Tibial nerve (tissue), 4 donors: ENCODE measurements at regions not wholly inside any gene's neighbourhood (a gene's known extent, or its start where the extent isn't known, plus 50 kb on each side); places are given as distances from the start of the nearest gene placed in this dataset.

Experiments
- DNase-seq, 2 donors: peaks; one replicate each; pipeline ENCODE4 v3.0.0-alpha.2; 2019; ENCODE audit warnings: low spot score in 2 of 2
- H3K27ac ChIP-seq, 4 donors: fragments of 200-600 bp; sonication (generic) in 3 of 4; one replicate each; pipeline ENCODE4 v1.5.1; 2017 to 2019; ENCODE audit warnings: mild to moderate bottlenecking in 1 of 4
- H3K27me3 ChIP-seq, 2 donors: fragments of 200-600 bp; sonication (generic) in 1 of 2; one replicate each; pipeline versions ENCODE4 v1.5.1 to v1.6.0; 2017 to 2019
- H3K36me3 ChIP-seq, 3 donors: fragments of 200-600 bp; sonication (generic); one replicate each; pipeline ENCODE4 v1.5.1; 2018 to 2019
- H3K4me1 ChIP-seq, 4 donors: fragments of 200-600 bp; sonication (generic) in 3 of 4; one replicate each; pipeline ENCODE4 v1.5.1; 2017 to 2019
- H3K4me3 ChIP-seq, 4 donors: fragments of 200-600 bp; sonication (generic) in 3 of 4; one replicate each; pipeline ENCODE4 v1.5.1; 2017 to 2019; ENCODE audit warnings: mild to moderate bottlenecking in 1 of 4, moderate library complexity in 1 of 4
- H3K9me3 ChIP-seq, 4 donors: fragments of 200-600 bp; sonication (generic) in 3 of 4; one replicate each; pipeline ENCODE4 v1.5.1; 2017 to 2019
- CTCF ChIP-seq, 5 experiments: fragments of 200-600 bp in 3 of 5; fragments of 450-650 bp in 2 of 5; sonication (generic) in 3 of 5; IDR thresholded peaks; one replicate each; pipeline ENCODE4 v1.5.1; 2016 to 2019; ENCODE audit warnings: antibody characterized with exemption in 5 of 5, mild to moderate bottlenecking in 3 of 5, moderate library complexity in 2 of 5
- EP300 ChIP-seq, 2 donors: sonication (generic); formaldehyde crosslinking; IDR thresholded peaks; one replicate each; pipeline ENCODE4 v1.6.1; 2017; ENCODE audit warnings: antibody characterized with exemption in 2 of 2, mild to moderate bottlenecking in 1 of 2
- POLR2A ChIP-seq, 2 donors: fragments of 450-650 bp; IDR thresholded peaks; one replicate each; pipeline ENCODE4 v1.6.1; 2017; ENCODE audit warnings: antibody characterized with exemption in 2 of 2, mild to moderate bottlenecking in 2 of 2, moderate library complexity in 2 of 2
- WGBS, 2 donors: methylation state at CpG; one replicate each; pipeline ENCODE4 v1.1.5; 2018; 5-methylcytosine and 5-hydroxymethylcytosine counted together

- Histone ChIP-seq H3K4me1 (peaks cover 0 to 23% (median 3%) of the 10 kb centered on the region in 4 donors), H3K27ac (no peak overlapping the region), H3K36me3 (no peaks in the 10 kb centered on the region), H3K9me3 (no peaks in the 10 kb centered on the region), H3K27me3 (no peaks in the 10 kb centered on the region), H3K4me3 (no peak overlapping the region)
- DNase-seq, result no peak
- TF ChIP-seq CTCF (IDR thresholded peaks at IDR 0.05) (peak; percentile 31 to 70 (median 40)), EP300 (IDR thresholded peaks at IDR 0.05) (no peak), POLR2A (IDR thresholded peaks at IDR 0.05) (no peak)
- WGBS, 2 donors, result 31 to 32% methylated on average over 4 of the region's 4 CpGs
These were observed 84.5 kb upstream of the DYNC1I1 start for GRCh38 chr7:95687759-95688343.

- H3K27me3 ChIP-seq, result no peaks in the 10 kb centered on the region
- no peak overlapping the region for H3K4me3 ChIP-seq
- 13 to 17% methylated on average over 4 of the region's 4 CpGs for WGBS, 2 donors
- no peaks in the 10 kb centered on the region for H3K9me3 ChIP-seq
- no peak overlapping the region for H3K27ac ChIP-seq
- H3K36me3 ChIP-seq, result no peaks in the 10 kb centered on the region
- TF ChIP-seq EP300 (IDR thresholded peaks at IDR 0.05) (peak in 1 of 2 donors; percentile 56), POLR2A (IDR thresholded peaks at IDR 0.05) (no peak), CTCF (IDR thresholded peaks at IDR 0.05) (peak; percentile 35 to 81 (median 43))
- peak in 1 of 2 donors; percentile 50 for DNase-seq
- H3K4me1 ChIP-seq, result peaks cover 0 to 23% (median 3%) of the 10 kb centered on the region in 4 donors
These were observed 86.2 kb upstream of the DYNC1I1 start for GRCh38 chr7:95686109-95686508.

- no peak for TF ChIP-seq CTCF (IDR thresholded peaks at IDR 0.05)
- TF ChIP-seq EP300 (IDR thresholded peaks at IDR 0.05), result no peak
- 87 to 90% methylated on average over 2 of the region's 2 CpGs for WGBS, 2 donors
- no peaks in the 10 kb centered on the region for H3K9me3 ChIP-seq
- peaks cover 0 to 23% (median 3%) of the 10 kb centered on the region in 4 donors for H3K4me1 ChIP-seq
- DNase-seq, result no peak
- H3K27me3 ChIP-seq, result no peaks in the 10 kb centered on the region
- no peak overlapping the region for H3K4me3 ChIP-seq
- peak overlapping the region in 2 of 4 donors; percentile 2 to 68 for H3K27ac ChIP-seq
- H3K36me3 ChIP-seq, result no peaks in the 10 kb centered on the region
These were observed 87.8 kb upstream of the DYNC1I1 start for GRCh38 chr7:95684505-95684904.

GRCh38 chr7:95684037-95684436, 87.7 kb upstream of the PDK4 start:
- Histone ChIP-seq H3K27me3 (no peaks in the 10 kb centered on the region), H3K36me3 (no peaks in the 10 kb centered on the region), H3K4me1 (peaks cover 0 to 23% (median 3%) of the 10 kb centered on the region in 4 donors), H3K9me3 (no peaks in the 10 kb centered on the region), H3K27ac (peak overlapping the region in 3 of 4 donors; percentile 2 to 68 (median 67)), H3K4me3 (no peak overlapping the region)
- DNase-seq, result peak in 1 of 2 donors; percentile 29
- TF ChIP-seq POLR2A (IDR thresholded peaks at IDR 0.05), result no peak
- TF ChIP-seq CTCF (IDR thresholded peaks at IDR 0.05), result peak; percentile 39 to 88 (median 61)
- TF ChIP-seq EP300 (IDR thresholded peaks at IDR 0.05), result peak in 1 of 2 donors; percentile 66
- 6 to 8% methylated on average over 2 of the region's 2 CpGs for WGBS, 2 donors

- 50 to 52% methylated on average over 3 of the region's 3 CpGs for whole genome bisulfite sequencing, 2 donors
- peak overlapping the region in 2 of 4 donors; percentile 7 to 67 for H3K27ac ChIP-seq
- TF ChIP-seq POLR2A (IDR thresholded peaks at IDR 0.05), result no peak
- TF ChIP-seq CTCF (IDR thresholded peaks at IDR 0.05), result no peak
- TF ChIP-seq EP300 (IDR thresholded peaks at IDR 0.05), result no peak
These were observed 86.6 kb upstream of the PDK4 start for GRCh38 chr7:95682913-95683312.

More at GRCh38 chr7:95682913-95683312, 86.6 kb upstream of the PDK4 start:
- no peaks in the 10 kb centered on the region for H3K9me3 ChIP-seq
- H3K4me1 ChIP-seq, result peaks cover 0 to 23% (median 3%) of the 10 kb centered on the region in 4 donors
- no peaks in the 10 kb centered on the region for H3K27me3 ChIP-seq
- no peaks in the 10 kb centered on the region for H3K36me3 ChIP-seq
- no peak for DNase-seq
- H3K4me3 ChIP-seq, result no peak overlapping the region
